ENCODE measurements at regions not wholly inside any gene's neighbourhood (a gene's known extent, or its start where the extent isn't known, plus 50 kb on each side); places are given as distances from the start of the nearest gene placed in this dataset.
"Not testable (repeated sequence)": the region's sequence is repeated elsewhere in the genome, so short reads cannot be mapped to it uniquely, and the experiment has no call there.

- peak; percentile 38 for DNase-seq
These were observed 86.2 kb downstream of the OR2B2 start for GRCh38 chr6:27825848-27826611.

DNA sequence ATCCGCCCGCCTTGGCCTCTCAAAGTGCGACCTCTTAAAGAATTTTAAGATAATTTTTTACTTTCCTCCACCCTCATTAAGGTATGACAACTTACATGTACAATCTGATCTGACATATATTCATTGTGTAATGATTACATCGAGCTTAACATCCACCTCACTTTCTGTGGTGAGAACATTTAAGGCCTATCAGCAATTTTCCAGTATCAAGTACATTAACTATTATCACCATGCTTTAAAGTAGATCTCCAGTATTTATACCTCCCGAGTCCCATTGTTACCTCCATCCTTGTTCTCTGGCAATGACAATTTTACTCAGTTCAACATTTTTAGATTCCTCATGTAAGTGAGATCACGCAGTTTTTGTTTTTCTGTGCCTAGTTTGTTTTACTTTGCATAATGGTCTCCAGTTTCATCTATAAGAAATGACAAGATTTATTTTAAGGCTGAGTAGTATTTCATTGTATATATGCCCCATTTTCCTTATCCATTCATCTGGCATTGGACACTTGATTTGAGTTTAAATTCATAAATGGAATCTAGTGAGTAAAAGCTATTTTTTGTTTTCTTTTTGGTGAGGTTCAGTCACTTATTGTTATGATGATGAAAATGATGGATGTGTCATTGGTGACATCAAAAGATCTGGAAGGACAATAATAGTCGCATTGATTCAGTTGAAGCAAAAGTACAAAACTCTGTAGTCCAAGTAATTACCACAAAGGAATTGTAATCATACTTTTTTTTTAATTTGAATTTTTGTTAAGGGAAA is 87.0 kb downstream of the OR2B2 start:
- DNase-seq = no peak

GRCh38 chr6:27824211-27825024 is 87.8 kb downstream of the OR2B2 start:
- DNase-seq = not testable (repeated sequence)

GRCh38 chr6:27823714-27824210 is 88.4 kb downstream of the OR2B2 start:
- peak; percentile 71 for DNase-seq

GRCh38 chr6:27816906-27817305 is 95.3 kb downstream of the OR2B2 start:
- no peak for DNase-seq

DNA sequence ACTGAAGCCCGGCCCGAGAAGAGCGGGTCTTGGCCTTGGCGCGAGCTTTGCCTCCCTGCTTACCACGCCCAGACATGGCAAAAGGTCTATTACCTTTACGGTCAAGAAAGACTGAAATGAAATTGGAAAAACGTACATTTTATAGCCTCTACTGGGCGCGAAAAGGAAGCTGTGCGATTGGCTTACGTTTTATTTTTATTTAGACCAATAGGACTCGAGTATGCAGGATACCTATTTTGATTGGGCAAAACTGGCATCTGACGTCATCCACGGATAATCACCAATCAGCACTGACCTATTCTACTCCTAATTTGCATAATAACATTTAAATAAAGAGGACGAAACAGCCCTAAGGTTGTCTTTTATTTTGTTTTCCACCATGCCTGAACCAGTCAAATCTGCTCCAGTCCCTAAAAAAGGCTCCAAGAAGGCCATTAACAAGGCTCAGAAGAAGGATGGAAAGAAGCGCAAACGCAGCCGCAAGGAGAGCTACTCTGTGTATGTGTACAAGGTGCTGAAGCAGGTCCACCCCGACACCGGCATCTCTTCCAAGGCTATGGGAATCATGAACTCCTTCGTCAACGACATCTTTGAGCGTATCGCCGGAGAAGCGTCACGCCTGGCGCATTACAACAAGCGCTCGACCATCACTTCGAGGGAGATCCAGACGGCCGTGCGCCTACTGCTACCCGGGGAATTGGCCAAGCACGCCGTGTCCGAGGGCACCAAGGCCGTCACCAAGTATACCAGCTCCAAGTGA is 97.4 kb downstream of the OR2B2 start:
- DNase-seq = peak; percentile 90

- DNase-seq = not testable (repeated sequence)
These were observed 97.9 kb downstream of the OR2B2 start for GRCh38 chr6:27814415-27814664.

GRCh38 chr6:27812805-27813492 is 99.2 kb downstream of the OR2B2 start:
- DNase-seq = no peak

DNA sequence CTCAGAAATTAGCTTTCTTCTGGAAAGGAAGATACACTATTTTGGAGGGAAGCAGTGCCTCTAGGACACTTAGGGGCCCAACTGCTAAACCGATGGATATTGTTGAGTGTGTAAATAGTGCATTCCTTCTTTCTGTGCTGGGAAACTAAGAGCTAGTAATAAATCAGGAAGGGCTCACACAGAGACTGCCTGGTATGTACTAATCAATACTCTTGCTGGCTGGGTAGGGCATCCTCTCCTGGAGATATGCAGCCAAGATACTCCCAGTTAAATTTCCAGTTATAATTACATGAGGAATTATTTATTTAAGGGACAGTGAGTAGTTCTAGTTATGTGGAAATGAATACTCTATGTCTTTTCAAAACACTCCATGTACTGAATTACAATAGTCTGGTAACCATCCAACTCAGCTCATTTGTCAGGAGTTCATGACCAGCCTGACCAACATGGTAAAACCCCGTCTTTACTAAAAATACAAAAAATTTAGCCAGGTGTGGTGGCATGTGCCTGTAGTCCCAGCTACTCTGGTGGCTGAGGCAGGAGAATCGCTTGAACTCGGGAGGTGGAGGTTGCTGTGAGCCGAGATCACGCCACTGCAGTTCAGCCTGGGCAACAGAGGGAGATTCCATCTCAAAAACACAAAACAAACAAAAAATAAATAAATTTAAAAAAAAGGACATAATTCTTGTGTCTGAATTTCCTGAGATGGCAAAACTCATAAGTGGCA is 100.0 kb downstream of the OR2B2 start:
- no peak for DNase-seq

GRCh38 chr6:27811451-27811772 is 100.8 kb downstream of the OR2B2 start:
- DNase-seq = no peak

DNA sequence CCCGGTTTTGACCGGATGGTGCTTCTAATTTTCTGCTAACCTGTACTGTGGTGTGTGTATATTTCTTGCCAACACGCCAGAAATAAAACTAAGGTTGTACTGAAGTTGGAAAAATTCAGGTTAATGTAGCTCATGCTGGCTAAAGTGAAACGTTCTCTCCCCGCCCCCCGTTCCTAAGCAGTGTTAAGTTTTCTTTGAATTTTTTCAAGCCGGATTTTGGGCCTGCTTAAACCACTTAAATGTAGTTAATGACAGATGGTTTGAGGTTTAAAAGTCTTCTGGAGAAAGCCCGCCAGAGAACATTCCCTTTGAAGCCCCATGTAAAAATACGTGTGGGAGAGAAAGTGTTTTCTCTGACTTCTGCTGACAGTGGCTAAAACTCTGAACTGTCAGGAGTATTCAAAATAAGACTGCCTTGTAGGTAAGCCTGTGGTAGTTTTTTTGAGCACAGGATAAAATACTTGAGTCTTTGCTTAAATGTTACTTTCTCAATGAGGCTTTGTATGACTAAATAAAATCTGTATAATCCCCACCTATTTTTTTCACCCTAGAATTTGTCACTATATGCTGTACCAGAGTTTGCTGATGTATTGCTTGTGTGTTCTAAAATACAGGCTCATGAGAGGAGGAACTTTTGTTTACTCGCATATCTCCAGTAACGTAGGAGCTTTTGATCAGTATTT is 101.3 kb downstream of the OR2B2 start:
- no peak for DNase-seq

DNA sequence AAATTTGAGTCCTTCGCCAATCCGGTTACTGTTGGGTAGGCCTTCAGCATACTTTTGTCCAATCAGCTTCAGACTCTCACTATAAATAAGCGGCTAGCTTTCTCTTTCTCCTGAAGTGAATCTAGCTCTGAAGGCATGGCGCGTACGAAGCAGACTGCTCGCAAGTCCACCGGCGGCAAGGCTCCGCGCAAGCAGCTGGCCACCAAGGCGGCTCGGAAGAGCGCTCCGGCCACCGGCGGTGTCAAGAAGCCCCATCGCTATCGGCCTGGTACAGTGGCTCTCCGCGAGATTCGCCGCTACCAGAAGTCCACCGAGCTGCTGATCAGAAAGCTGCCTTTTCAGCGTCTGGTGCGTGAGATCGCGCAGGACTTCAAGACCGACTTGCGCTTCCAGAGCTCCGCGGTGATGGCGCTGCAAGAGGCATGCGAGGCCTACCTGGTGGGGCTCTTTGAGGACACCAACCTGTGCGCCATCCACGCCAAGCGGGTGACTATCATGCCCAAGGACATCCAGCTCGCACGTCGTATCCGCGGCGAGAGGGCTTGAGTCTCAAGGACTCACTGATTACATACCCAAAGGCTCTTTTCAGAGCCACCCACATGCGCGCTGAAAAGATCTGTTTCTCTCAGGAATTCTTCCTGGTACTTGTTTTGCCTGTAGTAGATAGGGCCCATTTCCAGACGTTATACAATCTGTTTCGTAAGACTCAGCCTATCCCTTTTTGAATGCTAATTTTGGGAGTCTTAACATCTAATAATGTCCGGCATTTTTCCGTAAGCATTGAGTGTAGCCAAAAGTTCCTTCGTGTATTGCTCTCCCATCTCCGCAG is 102.0 kb downstream of the OR2B2 start:
- peak; percentile 94 for DNase-seq

DNA sequence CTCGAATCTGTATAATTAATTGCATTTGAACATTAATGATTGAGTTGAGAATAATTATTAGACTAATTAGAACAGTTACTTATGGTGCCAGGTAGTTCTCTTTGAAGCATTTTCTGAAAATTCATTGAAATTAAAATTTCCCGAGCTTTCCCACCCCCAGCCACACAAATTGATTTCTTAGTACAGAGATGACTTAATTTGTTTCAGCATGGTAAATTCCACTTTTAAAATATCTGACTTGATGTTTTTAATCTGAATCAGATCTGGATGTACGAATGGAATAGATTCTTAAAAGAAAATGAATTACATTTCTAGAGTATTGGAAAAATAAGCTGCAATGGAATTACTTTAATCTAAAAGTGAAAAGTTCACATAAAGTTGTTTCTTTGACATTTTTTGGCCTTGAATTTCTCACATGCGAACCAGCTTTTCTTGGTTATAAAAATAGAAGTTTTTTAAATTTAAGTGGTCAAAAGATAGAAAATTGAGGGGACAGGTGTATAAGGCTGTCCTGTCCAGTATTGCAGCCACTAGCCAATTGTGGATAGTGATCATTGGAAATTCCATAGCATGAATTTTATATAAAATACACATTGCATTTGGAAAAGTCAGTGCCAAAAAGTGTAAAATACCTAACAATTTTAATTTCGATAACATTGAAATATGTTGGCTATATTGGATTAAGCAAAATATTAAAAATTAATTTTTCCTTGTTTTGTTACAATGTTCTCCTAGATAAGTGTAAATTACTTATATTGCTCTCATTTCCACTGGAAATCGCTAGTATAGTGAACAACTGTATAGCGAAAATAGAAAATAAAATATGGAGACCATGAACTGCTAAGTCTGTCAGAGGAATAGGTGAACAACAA is 102.9 kb downstream of the OR2B2 start:
- DNase-seq = no peak

GRCh38 chr6:27808242-27809066 is 103.7 kb downstream of the OR2B2 start:
- DNase-seq = not testable (repeated sequence)

DNA sequence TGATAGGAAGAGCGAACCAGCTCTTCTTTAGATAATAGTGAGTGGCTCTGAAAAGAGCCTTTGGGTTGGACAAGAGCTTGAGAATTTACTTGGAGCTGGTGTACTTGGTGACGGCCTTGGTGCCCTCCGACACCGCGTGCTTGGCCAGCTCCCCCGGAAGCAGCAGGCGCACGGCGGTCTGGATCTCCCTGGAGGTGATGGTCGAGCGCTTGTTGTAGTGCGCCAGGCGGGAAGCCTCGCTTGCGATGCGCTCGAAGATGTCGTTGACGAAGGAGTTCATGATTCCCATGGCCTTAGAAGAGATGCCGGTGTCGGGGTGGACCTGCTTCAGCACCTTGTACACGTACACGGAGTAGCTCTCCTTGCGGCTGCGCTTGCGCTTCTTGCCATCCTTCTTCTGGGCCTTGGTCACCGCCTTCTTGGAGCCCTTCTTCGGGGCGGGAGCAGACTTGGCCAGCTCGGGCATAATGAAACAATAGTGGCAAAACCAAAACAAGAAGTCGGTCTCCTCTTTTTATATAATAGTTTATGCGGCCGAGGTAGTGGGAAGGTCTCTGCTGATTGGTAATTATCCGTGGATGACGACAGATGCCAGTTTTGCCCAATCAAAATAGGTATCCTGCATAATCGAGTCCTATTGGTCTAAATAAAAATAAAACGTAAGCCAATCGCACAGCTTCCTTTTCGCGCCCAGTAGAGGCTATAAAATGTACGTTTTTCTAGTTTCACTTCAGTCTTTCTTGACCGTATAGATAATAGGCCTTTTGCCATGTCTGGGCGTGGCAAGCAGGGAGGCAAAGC is 104.6 kb downstream of the OR2B2 start:
- DNase-seq = peak; percentile 96

DNA sequence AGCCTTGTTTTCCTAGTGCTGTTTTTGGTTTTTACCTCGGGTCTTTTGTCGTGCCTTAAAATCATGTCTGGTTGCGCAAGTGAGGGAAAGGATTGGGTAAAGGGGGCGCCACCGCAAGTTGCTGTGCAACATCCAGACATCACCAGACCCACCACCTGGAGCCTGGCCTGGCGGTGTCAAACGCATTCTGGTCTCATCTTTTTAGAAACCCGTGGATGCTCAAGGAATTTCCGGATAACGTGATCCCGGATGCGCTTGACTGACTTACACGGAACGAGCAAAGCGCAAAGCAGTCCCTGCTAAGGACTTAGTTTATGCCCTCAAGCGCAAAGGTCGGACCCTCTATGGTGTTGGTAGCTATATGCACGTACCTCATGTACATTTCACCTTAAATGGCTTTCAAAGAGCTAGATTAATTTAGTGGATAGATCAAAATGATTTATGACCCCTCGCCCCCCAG is 105.2 kb downstream of the OR2B2 start:
- peak; percentile 45 for DNase-seq

DNA sequence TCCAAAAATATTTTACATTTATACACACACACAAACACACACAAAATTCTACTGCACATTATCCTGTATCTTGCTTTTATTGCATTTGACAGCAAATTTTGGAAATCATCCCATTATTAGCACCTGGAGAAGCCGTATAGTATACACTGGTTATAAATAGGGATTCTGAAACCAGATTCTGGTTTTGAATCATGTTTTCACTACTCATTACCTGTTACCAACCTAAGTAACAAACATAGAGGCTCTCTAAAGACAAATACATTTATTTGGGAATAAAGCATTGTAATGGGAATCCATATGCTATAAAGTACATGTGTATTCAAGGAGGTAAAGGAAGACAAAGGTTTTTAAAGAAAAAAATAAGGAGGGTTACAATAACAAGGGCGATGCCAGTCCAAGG is 106.8 kb downstream of the OR2B2 start:
- no peak for DNase-seq
